ENCODE measurements at regions not wholly inside any gene's neighbourhood (a gene's known extent, or its start where the extent isn't known, plus 50 kb on each side); places are given as distances from the start of the nearest gene placed in this dataset.
"Not testable (repeated sequence)": the region's sequence is repeated elsewhere in the genome, so short reads cannot be mapped to it uniquely, and the experiment has no call there.

DNA sequence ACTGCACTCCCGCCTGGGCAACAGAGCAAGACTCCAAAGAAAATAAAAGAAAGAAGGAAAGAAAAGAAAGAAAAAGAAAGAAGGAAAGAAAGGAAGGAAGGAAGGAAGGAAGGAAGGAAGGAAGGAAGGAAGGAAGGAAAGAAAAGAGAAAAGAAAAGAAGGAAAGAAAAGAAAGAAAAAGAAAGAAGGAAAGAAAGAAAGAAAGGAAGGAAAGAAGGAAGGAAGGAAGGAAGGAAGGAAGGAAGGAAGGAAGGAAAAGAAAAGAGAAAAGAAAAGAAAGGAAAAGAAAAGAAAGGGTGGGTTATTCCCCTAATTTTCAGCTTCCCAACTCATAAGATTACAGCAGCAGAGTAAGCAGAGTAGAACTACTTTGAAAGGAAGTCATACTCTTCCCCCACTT is 64.4 kb downstream of the TMEM200C start:
- not testable (repeated sequence) for H3K27ac Mint-ChIP-seq (ENCODE audit: unreplicated experiment); H3K36me3 Mint-ChIP-seq (ENCODE audit: low read depth); H3K4me1 Mint-ChIP-seq; H3K4me3 Mint-ChIP-seq; DNase-seq (ENCODE audit: low read depth, low spot score); H3K9me3 Mint-ChIP-seq; H3K27me3 Mint-ChIP-seq (ENCODE audit: low read depth)

- no peaks in the 10 kb centered on the region for H3K4me1 Mint-ChIP-seq
- H3K4me3 Mint-ChIP-seq: no peak overlapping the region
- TF ChIP-seq, protein P1, sequence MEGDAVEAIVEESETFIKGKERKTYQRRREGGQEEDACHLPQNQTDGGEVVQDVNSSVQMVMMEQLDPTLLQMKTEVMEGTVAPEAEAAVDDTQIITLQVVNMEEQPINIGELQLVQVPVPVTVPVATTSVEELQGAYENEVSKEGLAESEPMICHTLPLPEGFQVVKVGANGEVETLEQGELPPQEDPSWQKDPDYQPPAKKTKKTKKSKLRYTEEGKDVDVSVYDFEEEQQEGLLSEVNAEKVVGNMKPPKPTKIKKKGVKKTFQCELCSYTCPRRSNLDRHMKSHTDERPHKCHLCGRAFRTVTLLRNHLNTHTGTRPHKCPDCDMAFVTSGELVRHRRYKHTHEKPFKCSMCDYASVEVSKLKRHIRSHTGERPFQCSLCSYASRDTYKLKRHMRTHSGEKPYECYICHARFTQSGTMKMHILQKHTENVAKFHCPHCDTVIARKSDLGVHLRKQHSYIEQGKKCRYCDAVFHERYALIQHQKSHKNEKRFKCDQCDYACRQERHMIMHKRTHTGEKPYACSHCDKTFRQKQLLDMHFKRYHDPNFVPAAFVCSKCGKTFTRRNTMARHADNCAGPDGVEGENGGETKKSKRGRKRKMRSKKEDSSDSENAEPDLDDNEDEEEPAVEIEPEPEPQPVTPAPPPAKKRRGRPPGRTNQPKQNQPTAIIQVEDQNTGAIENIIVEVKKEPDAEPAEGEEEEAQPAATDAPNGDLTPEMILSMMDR (conservative IDR thresholded peaks at IDR 0.05): no peak
- H3K36me3 Mint-ChIP-seq (ENCODE audit: low read depth): no peaks in the 10 kb centered on the region
- no peak overlapping the region for H3K27ac Mint-ChIP-seq (ENCODE audit: unreplicated experiment)
- H3K27me3 Mint-ChIP-seq (ENCODE audit: low read depth): peaks cover 6% of the 10 kb centered on the region
- H3K9me3 Mint-ChIP-seq: no peaks in the 10 kb centered on the region
- no peak for DNase-seq (ENCODE audit: low read depth, low spot score)
Observed at GRCh38 chr18:5828913-5829312, 66.4 kb downstream of the TMEM200C start.

DNA sequence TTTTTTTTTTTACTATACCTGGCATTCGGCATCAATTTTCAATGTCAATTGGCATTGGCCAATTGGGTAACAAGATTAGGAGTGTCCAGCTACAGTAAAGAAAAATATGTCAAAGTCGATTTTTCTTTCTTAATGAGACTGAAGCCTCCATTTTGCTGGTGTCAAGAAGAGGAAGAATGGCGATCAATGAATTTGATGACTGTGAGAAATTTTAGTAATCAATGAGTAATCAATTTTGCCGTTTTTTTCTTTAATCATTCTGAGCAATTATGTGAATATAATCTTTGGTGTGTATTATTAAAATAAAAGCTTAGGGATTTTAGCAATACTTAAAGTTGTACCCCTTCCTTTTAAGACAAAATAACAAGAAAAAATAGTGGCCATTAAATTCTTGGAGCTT is 69.7 kb downstream of the TMEM200C start:
- Mint-ChIP-seq H3K36me3 (ENCODE audit: low read depth) (no peaks in the 10 kb centered on the region), H3K4me1 (no peaks in the 10 kb centered on the region), H3K4me3 (no peak overlapping the region), H3K9me3 (peaks cover 3% of the 10 kb centered on the region), H3K27me3 (ENCODE audit: low read depth) (peaks cover 10% of the 10 kb centered on the region), H3K27ac (ENCODE audit: unreplicated experiment) (no peak overlapping the region)
- TF ChIP-seq, protein P1 (conservative IDR thresholded peaks at IDR 0.05): no peak
- DNase-seq (ENCODE audit: low read depth, low spot score): no peak

DNA sequence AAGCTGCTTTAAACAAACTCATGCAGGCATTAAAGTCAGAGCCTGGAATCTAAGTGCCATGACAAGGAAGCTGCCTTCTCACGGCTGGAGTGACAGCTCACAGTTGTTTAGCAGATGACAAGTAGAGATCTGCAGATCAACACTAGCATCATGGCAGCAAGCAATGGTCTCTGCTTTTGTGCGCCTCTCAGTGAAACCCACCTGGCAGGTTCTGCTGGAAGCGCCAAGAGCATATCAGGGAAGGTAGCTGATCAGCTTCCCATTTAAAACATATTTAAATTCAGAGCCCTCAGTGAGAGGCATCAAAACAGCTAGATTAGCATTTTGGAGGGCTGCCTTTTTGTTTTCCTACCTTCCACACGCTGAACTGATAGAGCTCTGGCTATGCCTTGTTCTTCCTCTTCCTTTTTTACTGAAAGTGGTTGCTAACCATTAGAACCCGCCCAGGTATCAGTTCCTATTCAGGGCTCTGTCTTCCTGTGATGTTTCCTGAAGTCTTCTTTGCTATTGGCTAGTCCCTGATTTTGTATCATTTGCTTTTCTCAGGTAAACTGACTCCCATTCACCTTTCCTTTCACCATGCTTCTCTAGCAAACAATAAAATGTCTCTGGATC is 70.8 kb downstream of the TMEM200C start:
- no peak for DNase-seq (ENCODE audit: low read depth, low spot score)
- H3K36me3 Mint-ChIP-seq (ENCODE audit: low read depth): no peaks in the 10 kb centered on the region
- TF ChIP-seq, protein P1 (conservative IDR thresholded peaks at IDR 0.05): no peak
- peaks cover 3% of the 10 kb centered on the region for H3K9me3 Mint-ChIP-seq
- peaks cover 10% of the 10 kb centered on the region for H3K27me3 Mint-ChIP-seq (ENCODE audit: low read depth)
- H3K4me3 Mint-ChIP-seq: no peak overlapping the region
- no peaks in the 10 kb centered on the region for H3K4me1 Mint-ChIP-seq
- no peak overlapping the region for H3K27ac Mint-ChIP-seq (ENCODE audit: unreplicated experiment)

- H3K27me3 Mint-ChIP-seq (ENCODE audit: low read depth): peaks cover 8% of the 10 kb centered on the region
- TF ChIP-seq, protein P1 (conservative IDR thresholded peaks at IDR 0.05): no peak
- H3K4me1 Mint-ChIP-seq: no peaks in the 10 kb centered on the region
- H3K27ac Mint-ChIP-seq (ENCODE audit: unreplicated experiment): peak overlapping the region; percentile 72
- no peak overlapping the region for H3K4me3 Mint-ChIP-seq
- DNase-seq (ENCODE audit: low read depth, low spot score): no peak
- peaks cover 3% of the 10 kb centered on the region for H3K9me3 Mint-ChIP-seq
- no peaks in the 10 kb centered on the region for H3K36me3 Mint-ChIP-seq (ENCODE audit: low read depth)
Observed at GRCh38 chr18:5817816-5818215, 77.5 kb downstream of the TMEM200C start.

DNA sequence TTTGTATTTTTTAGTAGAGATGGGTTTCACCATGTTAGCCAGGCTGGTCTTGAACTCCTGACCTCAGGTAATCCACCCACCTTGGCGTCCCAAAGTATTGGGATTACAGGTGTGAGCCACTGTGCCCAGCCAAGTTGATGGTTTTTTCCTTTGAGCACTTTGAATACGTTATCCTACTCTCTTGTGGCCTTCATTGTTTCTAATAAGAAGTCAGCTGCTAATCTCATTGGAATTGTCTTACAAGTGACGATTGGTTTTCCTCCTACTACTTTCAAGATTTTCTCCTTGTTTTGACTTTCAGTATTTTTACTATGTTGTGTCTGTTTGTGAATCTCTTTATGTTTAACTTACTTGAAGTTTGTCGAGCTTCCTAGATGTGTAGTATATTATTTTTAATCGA is 88.5 kb downstream of the TMEM200C start:
- Mint-ChIP-seq H3K27me3 (ENCODE audit: low read depth) (peaks cover 5% of the 10 kb centered on the region), H3K36me3 (ENCODE audit: low read depth) (peaks cover 16% of the 10 kb centered on the region), H3K27ac (ENCODE audit: unreplicated experiment) (no peak overlapping the region), H3K9me3 (peaks cover 23% of the 10 kb centered on the region), H3K4me3 (no peak overlapping the region), H3K4me1 (no peaks in the 10 kb centered on the region)
- DNase-seq (ENCODE audit: low read depth, low spot score): no peak
- TF ChIP-seq, protein P1 (conservative IDR thresholded peaks at IDR 0.05): no peak
